ENCODE measurements at regions not wholly inside any gene's neighbourhood (a gene's known extent, or its start where the extent isn't known, plus 50 kb on each side); places are given as distances from the start of the nearest gene placed in this dataset.

DNA sequence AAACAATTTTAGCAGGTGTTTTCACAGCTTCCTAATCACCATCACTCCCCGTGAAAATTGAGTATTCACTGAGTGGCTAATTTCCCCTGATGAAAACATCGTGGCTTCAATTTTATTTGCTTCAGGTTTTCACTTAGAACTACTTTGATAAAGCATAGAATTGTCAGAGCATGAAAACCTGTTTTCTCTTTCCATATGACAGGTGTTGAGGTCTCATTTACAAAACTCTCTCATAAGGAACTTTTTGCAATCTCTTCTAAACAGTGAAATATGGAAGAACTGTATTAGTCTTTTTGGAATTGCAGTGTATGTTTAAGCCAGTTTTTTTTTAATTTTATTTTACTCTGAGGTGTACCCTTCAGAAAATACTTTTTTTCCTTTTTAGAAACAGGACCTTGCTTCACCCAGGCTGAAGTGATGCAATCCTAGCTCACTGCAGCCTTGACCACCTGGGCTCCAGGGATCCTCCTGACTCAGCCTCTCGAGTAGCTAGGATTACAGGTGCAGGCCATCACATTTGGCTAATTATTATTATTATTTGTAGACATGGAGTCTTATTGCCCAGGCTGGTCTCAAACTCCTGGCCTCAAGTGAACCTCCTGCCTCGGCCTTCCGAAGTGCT lies 111.2 kb upstream of the RAPGEF2 start:
- H3K4me3 ChIP-seq = no peak overlapping the region
- no peak overlapping the region for H3K27ac ChIP-seq
- H3K4me1 ChIP-seq = no peaks in the 10 kb centered on the region
- intact Hi-C loops (cut with DNase I) = no loop called here
- ATAC-seq (no peak), DNase-seq (no peak)
- TF ChIP-seq POLR2A (IDR thresholded peaks at IDR 0.05) = no peak
- TF ChIP-seq, protein P1, sequence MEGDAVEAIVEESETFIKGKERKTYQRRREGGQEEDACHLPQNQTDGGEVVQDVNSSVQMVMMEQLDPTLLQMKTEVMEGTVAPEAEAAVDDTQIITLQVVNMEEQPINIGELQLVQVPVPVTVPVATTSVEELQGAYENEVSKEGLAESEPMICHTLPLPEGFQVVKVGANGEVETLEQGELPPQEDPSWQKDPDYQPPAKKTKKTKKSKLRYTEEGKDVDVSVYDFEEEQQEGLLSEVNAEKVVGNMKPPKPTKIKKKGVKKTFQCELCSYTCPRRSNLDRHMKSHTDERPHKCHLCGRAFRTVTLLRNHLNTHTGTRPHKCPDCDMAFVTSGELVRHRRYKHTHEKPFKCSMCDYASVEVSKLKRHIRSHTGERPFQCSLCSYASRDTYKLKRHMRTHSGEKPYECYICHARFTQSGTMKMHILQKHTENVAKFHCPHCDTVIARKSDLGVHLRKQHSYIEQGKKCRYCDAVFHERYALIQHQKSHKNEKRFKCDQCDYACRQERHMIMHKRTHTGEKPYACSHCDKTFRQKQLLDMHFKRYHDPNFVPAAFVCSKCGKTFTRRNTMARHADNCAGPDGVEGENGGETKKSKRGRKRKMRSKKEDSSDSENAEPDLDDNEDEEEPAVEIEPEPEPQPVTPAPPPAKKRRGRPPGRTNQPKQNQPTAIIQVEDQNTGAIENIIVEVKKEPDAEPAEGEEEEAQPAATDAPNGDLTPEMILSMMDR (IDR thresholded peaks at IDR 0.05) = no peak
- no peaks in the 10 kb centered on the region for H3K27me3 ChIP-seq
- H3K36me3 ChIP-seq (replicated peaks in 1 of 2; ENCODE audit: insufficient read depth in 1 of 2, low read depth in 2 of 2) = no peaks in the 10 kb centered on the region
- WGBS, 2 donors = 76 to 80% methylated on average over 4 to 5 of the region's 5 CpGs
- no peaks in the 10 kb centered on the region for H3K9me3 ChIP-seq

DNA sequence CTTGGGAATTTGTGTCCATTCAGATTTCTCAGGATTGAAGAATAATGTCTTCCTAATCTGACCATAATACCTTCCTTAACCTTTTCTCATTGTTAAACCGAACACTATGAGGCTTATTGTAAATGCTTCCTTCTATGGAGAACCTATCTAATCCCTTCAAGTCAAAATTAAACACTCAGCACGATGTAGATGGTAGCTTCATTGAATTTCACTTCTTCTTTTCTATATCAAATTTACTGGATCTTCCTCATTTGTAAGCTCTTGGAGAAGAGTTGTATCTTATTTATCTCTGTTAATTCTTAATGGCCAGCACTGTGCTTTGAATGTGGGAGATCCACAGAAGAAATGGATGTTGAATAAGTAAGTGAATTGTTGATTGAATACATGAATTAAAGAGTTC lies 109.0 kb upstream of the RAPGEF2 start:
- ATAC-seq (no peak), DNase-seq (no peak)
- WGBS, 2 donors = 60 to 76% methylated on average over 2 of the region's 2 CpGs
- H3K36me3 ChIP-seq (replicated peaks in 1 of 2; ENCODE audit: insufficient read depth in 1 of 2, low read depth in 2 of 2) = no peaks in the 10 kb centered on the region
- H3K9me3 ChIP-seq = no peaks in the 10 kb centered on the region
- H3K4me1 ChIP-seq = no peaks in the 10 kb centered on the region
- no peak overlapping the region for H3K4me3 ChIP-seq
- TF ChIP-seq, protein P1 (IDR thresholded peaks at IDR 0.05) = no peak
- TF ChIP-seq POLR2A (IDR thresholded peaks at IDR 0.05) = no peak
- intact Hi-C loops (cut with DNase I) = no loop called here
- H3K27me3 ChIP-seq = no peaks in the 10 kb centered on the region
- no peak overlapping the region for H3K27ac ChIP-seq

DNA sequence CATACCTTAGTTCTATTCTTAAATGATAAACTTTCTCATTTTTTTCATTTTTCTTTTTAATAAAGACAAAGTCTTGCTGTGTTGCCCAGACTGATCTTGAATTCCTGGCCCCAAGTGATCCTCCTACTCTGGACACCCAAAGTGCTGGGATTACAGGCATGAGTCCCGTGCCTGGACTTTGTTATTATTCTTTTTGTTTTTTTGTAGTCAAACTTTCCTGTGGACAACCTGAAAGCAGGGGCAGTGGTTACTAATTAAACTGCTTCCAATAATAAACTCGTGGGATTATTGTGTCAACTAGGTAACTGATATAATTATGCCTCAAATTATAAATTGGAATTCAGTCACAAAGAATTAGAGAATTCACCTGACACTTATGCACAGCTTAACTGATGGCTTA lies 107.8 kb upstream of the RAPGEF2 start:
- no peak for TF ChIP-seq POLR2A (IDR thresholded peaks at IDR 0.05)
- TF ChIP-seq, protein P1 (IDR thresholded peaks at IDR 0.05) = no peak
- ATAC-seq = no peak
- Histone ChIP-seq H3K9me3 (no peaks in the 10 kb centered on the region), H3K4me3 (no peak overlapping the region), H3K27me3 (no peaks in the 10 kb centered on the region), H3K36me3 (replicated peaks in 1 of 2; ENCODE audit: insufficient read depth in 1 of 2, low read depth in 2 of 2) (no peaks in the 10 kb centered on the region), H3K4me1 (no peaks in the 10 kb centered on the region), H3K27ac (no peak overlapping the region)
- intact Hi-C loops (cut with DNase I) = no loop called here
- WGBS, 2 donors = 32% methylated on average over 2 of the region's 2 CpGs
- DNase-seq = no peak

DNA sequence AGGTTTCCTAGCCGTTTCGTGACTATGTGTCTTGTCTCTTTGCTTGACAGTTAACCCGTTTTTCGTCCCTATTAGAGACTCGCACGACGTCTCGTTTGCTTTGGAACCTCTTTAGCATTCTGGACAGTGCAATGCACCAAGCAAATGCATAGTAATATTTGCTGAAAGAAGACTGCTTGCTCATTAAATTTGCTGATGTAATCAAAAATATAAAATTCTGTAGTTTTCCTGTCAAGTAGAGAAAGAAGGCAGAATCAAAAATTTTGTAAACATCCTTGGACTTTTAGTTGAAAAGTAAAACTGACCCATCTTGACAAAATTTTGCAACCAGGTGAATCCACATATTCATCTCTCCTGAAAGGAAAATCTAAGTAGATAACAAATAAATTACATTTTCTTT lies 106.9 kb upstream of the RAPGEF2 start:
- DNase-seq (no peak), ATAC-seq (no peak)
- Histone ChIP-seq H3K4me3 (no peak overlapping the region), H3K9me3 (no peaks in the 10 kb centered on the region), H3K36me3 (replicated peaks in 1 of 2; ENCODE audit: insufficient read depth in 1 of 2, low read depth in 2 of 2) (no peaks in the 10 kb centered on the region), H3K27ac (no peak overlapping the region), H3K4me1 (no peaks in the 10 kb centered on the region), H3K27me3 (no peaks in the 10 kb centered on the region)
- TF ChIP-seq, protein P1 (IDR thresholded peaks at IDR 0.05) = no peak
- no peak for TF ChIP-seq POLR2A (IDR thresholded peaks at IDR 0.05)
- WGBS, 2 donors = 73 to 76% methylated on average over 8 of the region's 8 CpGs
- intact Hi-C loops (cut with DNase I) = no loop called here

DNA sequence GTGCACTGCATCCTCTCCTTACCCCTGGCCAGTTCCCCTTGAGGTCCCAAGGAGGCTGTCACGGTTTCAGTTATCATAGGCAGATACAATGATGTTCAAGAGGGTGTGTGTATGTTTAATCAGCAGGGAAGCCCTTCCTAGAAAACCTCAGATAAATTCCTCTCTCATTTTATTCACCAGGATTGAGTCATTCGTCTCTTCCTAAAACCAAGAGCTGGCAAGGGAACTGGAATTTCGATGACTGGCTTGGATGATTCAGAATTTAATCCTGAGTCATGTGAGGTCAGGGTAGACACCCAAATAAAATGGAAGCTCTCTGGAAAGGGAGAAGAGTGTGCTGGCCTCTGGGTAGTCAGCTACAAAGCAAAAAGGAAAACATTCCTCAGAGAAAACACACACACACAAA lies 106.2 kb upstream of the RAPGEF2 start:
- WGBS, 2 donors = 32 to 47% methylated on average over 3 of the region's 3 CpGs
- ATAC-seq = peak; percentile 53
- Histone ChIP-seq H3K27me3 (no peaks in the 10 kb centered on the region), H3K4me1 (no peaks in the 10 kb centered on the region), H3K36me3 (replicated peaks in 1 of 2; ENCODE audit: insufficient read depth in 1 of 2, low read depth in 2 of 2) (no peaks in the 10 kb centered on the region), H3K9me3 (no peaks in the 10 kb centered on the region), H3K27ac (no peak overlapping the region), H3K4me3 (no peak overlapping the region)
- DNase-seq = peak in 1 of 4 donors; percentile 16
- TF ChIP-seq POLR2A (IDR thresholded peaks at IDR 0.05) = no peak
- TF ChIP-seq, protein P1 (IDR thresholded peaks at IDR 0.05) = no peak
- intact Hi-C loops (cut with DNase I) = no loop called here

Data from body of pancreas (tissue), 4 donors.